HepG2 (cell line): ENCODE measurements at regions not wholly inside any gene's neighbourhood (a gene's known extent, or its start where the extent isn't known, plus 50 kb on each side); places are given as distances from the start of the nearest gene placed in this dataset.

Experiments used
- ATAC-seq: fragments of 200-7000 bp; cut with Tn5 transposase; 3 replicates; pipeline ENCODE4 v1.9.1; 2020; ENCODE audit warnings: mild to moderate bottlenecking, moderate library complexity
- BruUV-seq: library from RNA; stranded (reverse); fragments of 400-500 nt; replicated peaks from 2 replicates; lab custom pipeline; 2021; lab: Mats Ljungman, UMichigan
- CTCF ChIA-PET: fragments of 300-600 bp; formaldehyde crosslinking; extraction: SDS; loops from one replicate; lab custom pipeline; 2021; ENCODE audit warnings: low total read pairs, inconsistent platforms, low intra/inter-chr PET ratio; lab: Yijun Ruan, JAX
- POLR2A ChIA-PET: fragments of 350-600 bp; sonication (Branson Sonifier 250); formaldehyde crosslinking; loops from one replicate; lab custom pipeline; 2020; ENCODE audit warnings: antibody characterized with exemption, inconsistent platforms; lab: Yijun Ruan, JAX
- DNase-seq: peaks from one replicate; pipeline ENCODE4 v3.0.0-alpha.2; 2015; ENCODE audit warnings: low spot score
- FAIRE-seq: peaks from 3 replicates; lab custom pipeline; 2011; peaks lifted over from hg19 to GRCh38; lab: Jason Lieb, UNC
- H2AFZ ChIP-seq: one replicate; pipeline ENCODE4 v1.6.1; 2011; ENCODE audit warnings: low read length, inconsistent platforms
- H3K27ac ChIP-seq: fragments of 300-600 bp; 3 replicates; pipeline ENCODE4 v1.8.0; 2011; ENCODE audit warnings: mixed run types, mild to moderate bottlenecking, mixed read lengths, low read length, inconsistent platforms; ENCODE audit not compliant: insufficient read depth; ENCODE audit errors: extremely low read length
- H3K27me3 ChIP-seq, 2 experiments: fragments of 200-600 bp in 1 of 2; 2 replicates in 1 of 2; 3 replicates in 1 of 2; pipeline versions ENCODE4 v1.6.0 to v1.8.0; 2011; ENCODE audit warnings: low read length in 2 of 2, mild to moderate bottlenecking in 2 of 2, moderate library complexity in 2 of 2, inconsistent platforms in 1 of 2; ENCODE audit not compliant: insufficient read depth in 2 of 2, control insufficient read depth in 1 of 2
- H3K36me3 ChIP-seq, 2 experiments: fragments of 200-600 bp in 1 of 2; replicated peaks in 1 of 2; 2 replicates in 1 of 2; 3 replicates in 1 of 2; pipeline versions ENCODE4 v1.5.1 to v1.8.0; 2011; ENCODE audit warnings: low read length in 2 of 2, inconsistent platforms in 1 of 2; ENCODE audit not compliant: insufficient read depth in 2 of 2, control insufficient read depth in 1 of 2
- H3K4me1 ChIP-seq: 2 replicates; pipeline ENCODE4 v1.5.1; 2012; ENCODE audit warnings: low read length, inconsistent platforms; ENCODE audit not compliant: insufficient read depth
- H3K4me2 ChIP-seq: 2 replicates; pipeline ENCODE4 v1.6.0; 2011; ENCODE audit warnings: low read depth, low read length, inconsistent platforms
- H3K4me3 ChIP-seq, 3 experiments: fragments of 200-600 bp in 1 of 3; sonication (generic), shearing (Covaris generic) in 1 of 3; replicated peaks in 1 of 3; 2 replicates each; pipeline ENCODE4 v1.5.1; 2011 to 2016; ENCODE audit warnings: low read length in 3 of 3, inconsistent platforms in 2 of 3, low read depth in 2 of 3, mild to moderate bottlenecking in 2 of 3, control low read depth in 1 of 3, mixed read lengths in 1 of 3; ENCODE audit not compliant: insufficient read depth in 1 of 3
- H3K79me2 ChIP-seq: one replicate; pipeline ENCODE4 v1.6.1; 2011; ENCODE audit warnings: low read length, inconsistent platforms; ENCODE audit not compliant: insufficient read depth
- H3K9ac ChIP-seq: 2 replicates; pipeline ENCODE4 v1.6.0; 2011; ENCODE audit warnings: mild to moderate bottlenecking, low read depth, low read length, inconsistent platforms; ENCODE audit not compliant: insufficient read depth
- H3K9me3 ChIP-seq: 2 replicates; pipeline ENCODE4 v1.5.1; 2012; ENCODE audit warnings: mild to moderate bottlenecking, low read length
- H4K20me1 ChIP-seq: 2 replicates; pipeline ENCODE4 v1.6.0; 2011; ENCODE audit warnings: inconsistent platforms, mild to moderate bottlenecking, low read length, moderate library complexity; ENCODE audit not compliant: insufficient read depth
- EP300 ChIP-seq, 3 experiments: sonication (generic) in 1 of 3; formaldehyde crosslinking in 1 of 3; IDR thresholded peaks; 2 replicates each; pipeline versions ENCODE4 v1.5.1 to v1.6.1; 2011 to 2020; ENCODE audit warnings: low read depth in 2 of 3, low read length in 2 of 3, borderline replicate concordance in 1 of 3, improper control_type of control experiment in 1 of 3, mild to moderate bottlenecking in 1 of 3, missing genetic modification reagents in 1 of 3, moderate library complexity in 1 of 3
- ETV5 ChIP-seq: IDR thresholded peaks from 2 replicates; pipeline ENCODE4 v1.6.1; 2018; ENCODE audit warnings: missing biosample characterization, missing genetic modification reagents, inconsistent platforms, borderline replicate concordance
- MAZ ChIP-seq, 2 experiments: sonication (generic) in 1 of 2; formaldehyde crosslinking in 1 of 2; IDR thresholded peaks; 2 replicates each; pipeline versions ENCODE4 v1.5.0 to v1.6.1; 2012 to 2020; ENCODE audit warnings: low read depth in 2 of 2, mild to moderate bottlenecking in 2 of 2, borderline replicate concordance in 1 of 2, improper control_type of control experiment in 1 of 2, low read length in 1 of 2, missing genetic modification reagents in 1 of 2, moderate library complexity in 1 of 2
- NR2F1 ChIP-seq, 2 experiments: fragments of 450-650 bp in 1 of 2; formaldehyde crosslinking in 1 of 2; IDR thresholded peaks; 2 replicates each; pipeline versions ENCODE4 v1.5.0 to v1.6.1; 2016 to 2020; ENCODE audit warnings: mild to moderate bottlenecking in 1 of 2, missing compliant biosample characterization in 1 of 2, missing genetic modification reagents in 1 of 2, moderate library complexity in 1 of 2
- REPIN1 ChIP-seq: sonication (generic); formaldehyde crosslinking; IDR thresholded peaks from 2 replicates; pipeline ENCODE4 v1.8.0; 2022; ENCODE audit warnings: missing genetic modification reagents, low read depth, mild to moderate bottlenecking, borderline replicate concordance
- SAFB2 ChIP-seq: sonication (generic); formaldehyde crosslinking; IDR thresholded peaks from 2 replicates; pipeline ENCODE4 v1.5.1; 2020; ENCODE audit warnings: missing genetic modification reagents, low read depth, mild to moderate bottlenecking, borderline replicate concordance
- SNAI1 ChIP-seq: sonication (generic); formaldehyde crosslinking; IDR thresholded peaks from 2 replicates; pipeline ENCODE4 v1.5.0; 2020; ENCODE audit warnings: mild to moderate bottlenecking, missing genetic modification reagents, borderline replicate concordance
- STAG1 ChIP-seq: sonication (generic); formaldehyde crosslinking; IDR thresholded peaks from 2 replicates; pipeline ENCODE4 v1.4.0; 2020; ENCODE audit warnings: missing genetic modification reagents
- SYNCRIP ChIP-seq: fragments of 200-400 bp; formaldehyde crosslinking; IDR thresholded peaks from 2 replicates; pipeline ENCODE4 v1.6.1; 2018; ENCODE audit warnings: mild to moderate bottlenecking, low read depth, low read length; ENCODE audit not compliant: insufficient read depth
- TARDBP ChIP-seq: sonication (generic); formaldehyde crosslinking; IDR thresholded peaks from 2 replicates; pipeline ENCODE4 v1.8.0; 2022; ENCODE audit warnings: mild to moderate bottlenecking, missing genetic modification reagents
- ZBTB49 ChIP-seq: sonication (generic); formaldehyde crosslinking; IDR thresholded peaks from 2 replicates; pipeline ENCODE4 v1.4.0; 2020; ENCODE audit warnings: missing genetic modification reagents, borderline replicate concordance
- ZFP41 ChIP-seq: sonication (generic); formaldehyde crosslinking; IDR thresholded peaks from 2 replicates; pipeline ENCODE4 v1.4.0; 2020; ENCODE audit warnings: mild to moderate bottlenecking, missing genetic modification reagents, borderline replicate concordance
- ZNF124 ChIP-seq: sonication (generic); formaldehyde crosslinking; IDR thresholded peaks from 2 replicates; pipeline ENCODE4 v1.4.0; 2020; ENCODE audit warnings: missing genetic modification reagents
- ZNF24 ChIP-seq: fragments of 450-650 bp; IDR thresholded peaks from 2 replicates; pipeline ENCODE4 v1.6.1; 2017; ENCODE audit warnings: antibody characterized with exemption, mild to moderate bottlenecking
- ZNF614 ChIP-seq: IDR thresholded peaks from 2 replicates; pipeline ENCODE4 v1.6.1; 2018; ENCODE audit warnings: missing biosample characterization, missing genetic modification reagents, inconsistent platforms, borderline replicate concordance
- ZNF850 ChIP-seq: sonication (generic); formaldehyde crosslinking; conservative IDR thresholded peaks from 2 replicates; pipeline ENCODE4 v1.9.0; 2021; ENCODE audit warnings: mild to moderate bottlenecking, missing genetic modification reagents
- WGBS: methylation state at CpG from one replicate; pipeline ENCODE4 v1.1.6; 2017; ENCODE audit warnings: low lambda C conversion rate; 5-methylcytosine and 5-hydroxymethylcytosine counted together
- in situ Hi-C: cut with HindIII; loops from 2 replicates; pipeline ENCODE4 v1.10.0; 2017; ENCODE audit warnings: low pct_unique_long_range_greater_than_20kb; ENCODE audit not compliant: extremely low pct_ligation_motif_present
- intact Hi-C: fragments of 100-400 bp; cut with micrococcal nuclease; formaldehyde crosslinking; loops from one replicate; pipeline ENCODE4 v1.10.0; 2022; ENCODE audit not compliant: unreplicated experiment

GRCh38 chr6:917939-918338, 225.0 kb upstream of the EXOC2 start:
- Histone ChIP-seq H3K4me1 (peaks cover 9% of the 10 kb centered on the region), H3K4me3 (no peak overlapping the region), H4K20me1 (no peaks in the 10 kb centered on the region), H3K9me3 (peaks cover 18% of the 10 kb centered on the region), H2AFZ (no peak overlapping the region), H3K9ac (no peak overlapping the region), H3K27me3 (peaks cover 2 to 12% of the 10 kb centered on the region in 2 experiments; a peak in 2 of 5 replicates), H3K27ac (no peak overlapping the region), H3K79me2 (no peaks in the 10 kb centered on the region), H3K36me3 (no peaks in the 10 kb centered on the region), H3K4me2 (no peak overlapping the region)
- FAIRE-seq (no peak), DNase-seq (no peak), ATAC-seq (no peak)
- BruUV-seq = no TSS peak
- in situ Hi-C loops = no loop called here
- intact Hi-C loops = no loop called here
- ChIA-PET POLR2A (interaction anchor here (1.5 kb wide), 1 partner anchor 394 kb away, joined by 4 read pairs; the partner anchor contains the start of gene FOXQ1), CTCF (no interaction called here)
- WGBS = 45% methylated on average over 3 of the region's 3 CpGs
- TF ChIP-seq ZNF124 (CRISPR knock-in tag) (peak; percentile 99), MAZ (IDR thresholded peaks at IDR 0.05; ENCODE audit: borderline replicate concordance, low read depth, low read length) (no peak), MAZ (CRISPR knock-in tag; IDR thresholded peaks at IDR 0.05; ENCODE audit: low read depth) (no peak)

- no peaks in the 10 kb centered on the region for H3K36me3 ChIP-seq
- no peak overlapping the region for H3K4me2 ChIP-seq
- DNase-seq (no peak), ATAC-seq (no peak), FAIRE-seq (no peak)
- H3K27ac ChIP-seq = no peak overlapping the region
- no TSS peak for BruUV-seq
- ChIA-PET CTCF (no interaction called here), POLR2A (interaction anchor here (1.5 kb wide), 1 partner anchor 394 kb away, joined by 4 read pairs; the partner anchor contains the start of gene FOXQ1)
- in situ Hi-C loops (no loop called here), intact Hi-C loops (no loop called here)
- H3K27me3 ChIP-seq = peaks cover 0 to 10% of the 10 kb centered on the region in 2 experiments; a peak in 2 of 5 replicates
- H3K4me3 ChIP-seq = no peak overlapping the region
- H2AFZ ChIP-seq = no peak overlapping the region
- H3K9me3 ChIP-seq = peaks cover 18% of the 10 kb centered on the region
- H4K20me1 ChIP-seq = no peaks in the 10 kb centered on the region
- no peaks in the 10 kb centered on the region for H3K79me2 ChIP-seq
- no peak overlapping the region for H3K9ac ChIP-seq
- WGBS = 5% methylated on average over 2 of the region's 2 CpGs
- H3K4me1 ChIP-seq = peaks cover 14% of the 10 kb centered on the region
- TF ChIP-seq SNAI1 (no peak), ZBTB49 (CRISPR knock-in tag) (no peak), STAG1 (CRISPR knock-in tag) (no peak), NR2F1 (CRISPR knock-in tag; IDR thresholded peaks at IDR 0.05) (peak; percentile 27 to 41; a peak in 1 of 4 replicates), EP300 (IDR thresholded peaks at IDR 0.05; ENCODE audit: low read depth in 2 of 2, low read length in 2 of 2) (0 out of 4 replicates have a peak, but pooled peaks of 1 of the 2 experiments have one; percentile 11), EP300 (CRISPR knock-in tag; IDR thresholded peaks at IDR 0.05; ENCODE audit: borderline replicate concordance) (no peak), SYNCRIP (no peak), ETV5 (peak; percentile 13; the same call in 1 of the 2 replicates), ZNF614 (CRISPR knock-in tag) (no peak), ZNF24 (no peak), TARDBP (CRISPR knock-in tag) (0 out of 2 replicates have a peak, but pooled peaks have one; percentile 24), REPIN1 (CRISPR knock-in tag) (no peak), ZFP41 (CRISPR knock-in tag) (no peak), SAFB2 (CRISPR knock-in tag) (no peak), ZNF850 (CRISPR knock-in tag) (no peak)
These were observed 224.4 kb upstream of the EXOC2 start for GRCh38 chr6:917296-917695.
